ENCODE measurements at regions not wholly inside any gene's neighbourhood (a gene's known extent, or its start where the extent isn't known, plus 50 kb on each side); places are given as distances from the start of the nearest gene placed in this dataset.

GRCh38 chr12:61804301-61804700, 455.9 kb upstream of the USP15 start:
- TF ChIP-seq GABPA (IDR thresholded peaks at IDR 0.05 in 1 of 2, conservative IDR thresholded peaks at IDR 0.05 in 1 of 2) (no peak), FOXA1 (IDR thresholded peaks at IDR 0.05) (no peak), RAD21 (IDR thresholded peaks at IDR 0.05) (no peak), TAF1 (conservative IDR thresholded peaks at IDR 0.05) (no peak), ATF3 (IDR thresholded peaks at IDR 0.05) (no peak), JUND (IDR thresholded peaks at IDR 0.05) (no peak), EGR1 (IDR thresholded peaks at IDR 0.05; ENCODE audit: low read depth in 2 of 2) (no peak)
- TF ChIP-seq, protein P1, sequence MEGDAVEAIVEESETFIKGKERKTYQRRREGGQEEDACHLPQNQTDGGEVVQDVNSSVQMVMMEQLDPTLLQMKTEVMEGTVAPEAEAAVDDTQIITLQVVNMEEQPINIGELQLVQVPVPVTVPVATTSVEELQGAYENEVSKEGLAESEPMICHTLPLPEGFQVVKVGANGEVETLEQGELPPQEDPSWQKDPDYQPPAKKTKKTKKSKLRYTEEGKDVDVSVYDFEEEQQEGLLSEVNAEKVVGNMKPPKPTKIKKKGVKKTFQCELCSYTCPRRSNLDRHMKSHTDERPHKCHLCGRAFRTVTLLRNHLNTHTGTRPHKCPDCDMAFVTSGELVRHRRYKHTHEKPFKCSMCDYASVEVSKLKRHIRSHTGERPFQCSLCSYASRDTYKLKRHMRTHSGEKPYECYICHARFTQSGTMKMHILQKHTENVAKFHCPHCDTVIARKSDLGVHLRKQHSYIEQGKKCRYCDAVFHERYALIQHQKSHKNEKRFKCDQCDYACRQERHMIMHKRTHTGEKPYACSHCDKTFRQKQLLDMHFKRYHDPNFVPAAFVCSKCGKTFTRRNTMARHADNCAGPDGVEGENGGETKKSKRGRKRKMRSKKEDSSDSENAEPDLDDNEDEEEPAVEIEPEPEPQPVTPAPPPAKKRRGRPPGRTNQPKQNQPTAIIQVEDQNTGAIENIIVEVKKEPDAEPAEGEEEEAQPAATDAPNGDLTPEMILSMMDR (IDR thresholded peaks at IDR 0.05; ENCODE audit: low read depth, low read length, missing input control) = no peak
